AG10803 (cell line): ENCODE measurements at regions not wholly inside any gene's neighbourhood (a gene's known extent, or its start where the extent isn't known, plus 50 kb on each side); places are given as distances from the start of the nearest gene placed in this dataset.

ENCODE experiments used
- DNase-seq: peaks from one replicate; pipeline ENCODE4 v3.0.0; 2010; ENCODE audit warnings: low read depth
- H3K4me3 ChIP-seq: 2 replicates; pipeline ENCODE4 v1.5.1; 2011; ENCODE audit warnings: mild to moderate bottlenecking, low read length, control low read depth
- TF ChIP-seq, protein P1 (sequence below): conservative IDR thresholded peaks from 2 replicates; pipeline ENCODE4 v1.5.1; 2011; ENCODE audit warnings: mild to moderate bottlenecking, low read length, control low read depth, inconsistent platforms

- no peak for DNase-seq
- H3K4me3 ChIP-seq = no peak overlapping the region
- TF ChIP-seq, protein P1, sequence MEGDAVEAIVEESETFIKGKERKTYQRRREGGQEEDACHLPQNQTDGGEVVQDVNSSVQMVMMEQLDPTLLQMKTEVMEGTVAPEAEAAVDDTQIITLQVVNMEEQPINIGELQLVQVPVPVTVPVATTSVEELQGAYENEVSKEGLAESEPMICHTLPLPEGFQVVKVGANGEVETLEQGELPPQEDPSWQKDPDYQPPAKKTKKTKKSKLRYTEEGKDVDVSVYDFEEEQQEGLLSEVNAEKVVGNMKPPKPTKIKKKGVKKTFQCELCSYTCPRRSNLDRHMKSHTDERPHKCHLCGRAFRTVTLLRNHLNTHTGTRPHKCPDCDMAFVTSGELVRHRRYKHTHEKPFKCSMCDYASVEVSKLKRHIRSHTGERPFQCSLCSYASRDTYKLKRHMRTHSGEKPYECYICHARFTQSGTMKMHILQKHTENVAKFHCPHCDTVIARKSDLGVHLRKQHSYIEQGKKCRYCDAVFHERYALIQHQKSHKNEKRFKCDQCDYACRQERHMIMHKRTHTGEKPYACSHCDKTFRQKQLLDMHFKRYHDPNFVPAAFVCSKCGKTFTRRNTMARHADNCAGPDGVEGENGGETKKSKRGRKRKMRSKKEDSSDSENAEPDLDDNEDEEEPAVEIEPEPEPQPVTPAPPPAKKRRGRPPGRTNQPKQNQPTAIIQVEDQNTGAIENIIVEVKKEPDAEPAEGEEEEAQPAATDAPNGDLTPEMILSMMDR = no peak
These were observed 209.8 kb downstream of the ACTR3B start for GRCh38 chr7:152969335-152969734.

- TF ChIP-seq, protein P1 = no peak
- H3K4me3 ChIP-seq = no peak overlapping the region
These were observed 210.3 kb downstream of the ACTR3B start for GRCh38 chr7:152969839-152970238.

DNA sequence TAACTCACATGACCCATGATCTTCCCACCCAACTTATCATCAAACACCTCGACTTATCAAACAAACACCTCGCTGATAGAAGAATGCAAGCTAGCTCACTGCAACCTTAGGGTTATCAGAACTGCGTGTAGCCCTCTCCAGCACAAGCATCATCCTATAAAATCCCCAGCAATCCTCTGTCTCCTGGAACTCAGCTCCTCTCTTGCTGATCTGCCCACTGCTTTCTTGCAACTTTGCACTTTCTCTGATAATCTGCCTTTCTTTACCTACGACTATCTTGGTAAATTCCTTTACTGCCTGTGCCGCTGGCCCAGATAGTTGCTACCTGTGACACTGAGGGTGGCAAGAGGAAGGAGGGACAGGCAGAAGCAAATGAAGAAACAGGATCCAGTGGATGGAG is 210.9 kb downstream of the ACTR3B start:
- no peak for DNase-seq
- TF ChIP-seq, protein P1 = no peak
- H3K4me3 ChIP-seq = no peak overlapping the region

More at GRCh38 chr7:152969839-152970238, 210.3 kb downstream of the ACTR3B start:
- DNase-seq = no peak

DNA sequence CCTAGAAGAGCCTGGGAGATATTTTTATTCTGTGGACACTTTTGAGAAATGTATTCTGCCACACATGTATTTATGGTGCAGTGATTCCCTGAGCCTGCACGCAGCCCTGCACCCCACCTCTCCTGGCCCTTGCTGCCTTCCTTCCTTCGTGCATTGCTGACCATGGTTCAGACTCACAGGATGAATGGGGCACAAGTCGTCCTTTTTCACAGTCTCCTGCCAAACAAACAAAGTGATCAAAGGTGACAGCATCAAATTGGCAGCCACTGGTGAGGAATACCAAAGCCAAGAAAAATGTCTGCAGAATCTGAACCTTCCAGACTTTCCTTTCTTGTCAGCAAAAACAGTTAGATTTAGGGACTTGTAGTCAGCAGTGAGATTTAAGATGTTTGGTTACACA is 215.0 kb downstream of the ACTR3B start:
- TF ChIP-seq, protein P1 = no peak
- no peak overlapping the region for H3K4me3 ChIP-seq
- no peak for DNase-seq

DNA sequence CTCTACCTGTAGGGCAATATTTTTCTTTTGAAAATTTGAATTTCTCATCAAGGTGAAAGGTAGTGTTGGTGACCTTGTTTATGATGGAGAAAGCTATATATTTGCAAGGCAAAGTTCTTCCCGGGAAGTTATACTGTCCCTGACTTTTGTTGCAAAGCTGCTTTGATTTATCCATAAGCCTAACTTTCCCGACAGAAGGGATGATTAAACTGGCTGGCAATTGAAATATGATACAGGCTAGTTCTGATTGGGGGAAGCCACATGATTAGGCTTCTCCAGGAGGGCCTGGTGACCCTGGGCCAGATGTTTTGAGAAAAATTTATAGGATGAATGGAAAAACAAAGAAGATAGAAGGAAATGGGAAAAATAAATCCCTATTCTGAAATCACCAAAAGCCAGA is 215.5 kb downstream of the ACTR3B start:
- TF ChIP-seq, protein P1 = no peak
- DNase-seq = no peak
- no peak overlapping the region for H3K4me3 ChIP-seq

GRCh38 chr7:152979376-152979775 is 219.8 kb downstream of the ACTR3B start:
- H3K4me3 ChIP-seq = no peak overlapping the region
- TF ChIP-seq, protein P1 = no peak
- no peak for DNase-seq

DNA sequence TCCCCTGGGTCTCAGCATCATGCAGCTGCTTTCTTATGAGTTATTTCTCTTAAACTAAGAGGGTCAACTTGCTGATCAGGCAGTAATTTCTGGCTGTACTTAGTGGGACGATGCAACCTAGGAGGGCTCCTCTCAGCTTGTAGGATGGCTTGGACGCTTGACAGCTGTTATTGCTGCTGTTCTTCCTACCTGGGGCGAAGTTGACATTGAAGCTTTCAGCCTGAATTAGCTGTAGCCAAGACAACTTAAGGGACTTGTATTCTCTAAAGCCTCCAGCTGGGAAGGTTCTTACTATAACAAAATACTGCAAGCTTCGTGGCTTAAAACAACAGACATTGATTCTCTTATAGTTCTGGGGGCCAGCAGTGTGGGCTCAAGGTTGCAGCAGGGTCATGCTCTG is 224.9 kb downstream of the ACTR3B start:
- DNase-seq = no peak
- TF ChIP-seq, protein P1 = no peak
- H3K4me3 ChIP-seq = no peak overlapping the region
